GM23338 (cell line): ENCODE measurements at regions not wholly inside any gene's neighbourhood (a gene's known extent, or its start where the extent isn't known, plus 50 kb on each side); places are given as distances from the start of the nearest gene placed in this dataset.

Source experiments
- ATAC-seq: fragments of 200-7000 bp; cut with Tn5 transposase; 3 replicates; pipeline ENCODE4 v1.9.1; 2020
- DNase-seq: peaks from one replicate; pipeline ENCODE4 v3.0.0-alpha.2; 2015; ENCODE audit warnings: low spot score
- H2AFZ ChIP-seq: fragments of 200-600 bp; sonication (generic); 2 replicates; pipeline ENCODE4 v1.8.0; 2016; ENCODE audit warnings: antibody characterized with exemption, mild to moderate bottlenecking, moderate library complexity
- H3F3A ChIP-seq: fragments of 200-600 bp; sonication (generic); replicated peaks from 2 replicates; pipeline ENCODE4 v1.8.0; 2017; ENCODE audit warnings: antibody characterized with exemption, mixed run types, low read depth
- H3K27ac ChIP-seq: fragments of 200-600 bp; sonication (generic); 2 replicates; pipeline ENCODE4 v1.6.1; 2016; ENCODE audit warnings: low read depth
- H3K27me3 ChIP-seq: fragments of 200-600 bp; sonication (generic); 2 replicates; pipeline ENCODE4 v1.8.0; 2016; ENCODE audit warnings: mild to moderate bottlenecking, mixed run types, moderate library complexity; ENCODE audit not compliant: insufficient read depth
- H3K36me3 ChIP-seq: fragments of 200-600 bp; sonication (generic); 2 replicates; pipeline ENCODE4 v1.8.0; 2016; ENCODE audit warnings: mild to moderate bottlenecking; ENCODE audit not compliant: insufficient read depth
- H3K4me1 ChIP-seq: fragments of 200-600 bp; sonication (generic); 2 replicates; pipeline ENCODE4 v1.8.0; 2016; ENCODE audit warnings: mild to moderate bottlenecking, moderate library complexity; ENCODE audit not compliant: insufficient read depth
- H3K4me2 ChIP-seq: fragments of 200-600 bp; sonication (generic); 2 replicates; pipeline ENCODE4 v1.7.1; 2017; ENCODE audit warnings: mixed run types
- H3K4me3 ChIP-seq: fragments of 200-600 bp; sonication (generic); 2 replicates; pipeline ENCODE4 v1.6.1; 2016; ENCODE audit warnings: mixed run types
- H3K79me2 ChIP-seq: fragments of 200-600 bp; sonication (generic); replicated peaks from 2 replicates; pipeline ENCODE4 v1.8.0; 2017; ENCODE audit warnings: mild to moderate bottlenecking; ENCODE audit not compliant: insufficient read depth
- H3K9me2 ChIP-seq: fragments of 200-600 bp; sonication (generic); 2 replicates; pipeline ENCODE4 v1.8.0; 2017; ENCODE audit not compliant: insufficient read depth
- H4K20me1 ChIP-seq: fragments of 200-600 bp; sonication (generic); replicated peaks from 2 replicates; pipeline ENCODE4 v1.8.0; 2017; ENCODE audit warnings: mild to moderate bottlenecking; ENCODE audit not compliant: insufficient read depth
- H3K27ac Mint-ChIP-seq: 2 replicates; pipeline ENCODE4 v1.8.0; 2020; ENCODE audit warnings: inconsistent platforms, mild to moderate bottlenecking, moderate library complexity, mixed read lengths
- H3K27me3 Mint-ChIP-seq: 3 replicates; pipeline ENCODE4 v1.8.0; 2022; ENCODE audit warnings: low read depth, mild to moderate bottlenecking, moderate library complexity, mixed read lengths, inconsistent platforms; ENCODE audit not compliant: insufficient read depth, poor library complexity
- H3K36me3 Mint-ChIP-seq: 3 replicates; pipeline ENCODE4 v1.8.0; 2021; ENCODE audit warnings: low read depth, mild to moderate bottlenecking, inconsistent platforms, moderate library complexity, mixed read lengths
- H3K4me1 Mint-ChIP-seq: 3 replicates; pipeline ENCODE4 v1.8.0; 2020; ENCODE audit warnings: mild to moderate bottlenecking, inconsistent platforms, mixed read lengths
- H3K4me3 Mint-ChIP-seq: 3 replicates; pipeline ENCODE4 v1.8.0; 2021; ENCODE audit warnings: moderate library complexity, mild to moderate bottlenecking, inconsistent platforms, mixed read lengths
- H3K9me3 Mint-ChIP-seq: 3 replicates; pipeline ENCODE4 v1.8.0; 2020; ENCODE audit warnings: moderate library complexity, mild to moderate bottlenecking, inconsistent platforms, mixed read lengths
- CREB1 ChIP-seq: fragments of 250-450 bp; sonication (Bioruptor Pico); IDR thresholded peaks from 2 replicates; pipeline ENCODE4 v1.5.0; 2020; ENCODE audit warnings: low read depth, mild to moderate bottlenecking, moderate library complexity
- CTCF ChIP-seq, 2 experiments: fragments of 200-600 bp in 1 of 2; sonication (generic) in 1 of 2; conservative IDR thresholded peaks; 2 replicates each; pipeline versions ENCODE4 v1.5.1 to v1.6.1; 2016 to 2017; ENCODE audit warnings: antibody characterized with exemption in 2 of 2, low read depth in 2 of 2, mild to moderate bottlenecking in 2 of 2, moderate library complexity in 1 of 2
- ETS1 ChIP-seq: IDR thresholded peaks from 2 replicates; pipeline ENCODE4 v1.6.1; 2016; ENCODE audit warnings: antibody characterized with exemption
- EZH2 ChIP-seq: fragments of 200-600 bp; sonication (generic); IDR thresholded peaks from one replicate; pipeline ENCODE4 v1.8.0; 2017; ENCODE audit warnings: antibody characterized with exemption, mild to moderate bottlenecking, low read depth; ENCODE audit not compliant: unreplicated experiment
- EZH2phosphoT487 ChIP-seq: fragments of 200-600 bp; sonication (generic); IDR thresholded peaks from one replicate; pipeline ENCODE4 v1.8.1; 2018; ENCODE audit warnings: antibody characterized with exemption; ENCODE audit not compliant: unreplicated experiment
- JUNB ChIP-seq: IDR thresholded peaks from one replicate; pipeline ENCODE4 v1.6.1; 2016; ENCODE audit warnings: antibody characterized with exemption; ENCODE audit not compliant: unreplicated experiment
- NANOG ChIP-seq: IDR thresholded peaks from 2 replicates; pipeline ENCODE4 v1.6.1; 2016; ENCODE audit warnings: antibody characterized with exemption, borderline replicate concordance
- POLR2AphosphoS5 ChIP-seq: IDR thresholded peaks from 2 replicates; pipeline ENCODE4 v1.6.1; 2016; ENCODE audit warnings: antibody characterized with exemption, low read depth
- STAT1 ChIP-seq: IDR thresholded peaks from one replicate; pipeline ENCODE4 v1.6.1; 2016; ENCODE audit warnings: antibody characterized with exemption; ENCODE audit not compliant: unreplicated experiment
- ZNF114 ChIP-seq: fragments of 250-450 bp; sonication (Bioruptor Pico); IDR thresholded peaks from 2 replicates; pipeline ENCODE4 v1.5.0; 2020; ENCODE audit warnings: mild to moderate bottlenecking, moderate library complexity
- ZNF331 ChIP-seq: fragments of 250-450 bp; sonication (Bioruptor Pico); IDR thresholded peaks from 2 replicates; pipeline ENCODE4 v1.5.0; 2020; ENCODE audit warnings: low read depth, mild to moderate bottlenecking, moderate library complexity
- ZNF462 ChIP-seq: fragments of 250-450 bp; sonication (Bioruptor Pico); IDR thresholded peaks from 2 replicates; pipeline ENCODE4 v1.5.0; 2020; ENCODE audit warnings: mild to moderate bottlenecking, moderate library complexity
- TF ChIP-seq, protein P1 (sequence below): IDR thresholded peaks from one replicate; pipeline ENCODE4 v1.6.1; 2018; ENCODE audit warnings: antibody characterized with exemption; ENCODE audit not compliant: unreplicated experiment

DNA sequence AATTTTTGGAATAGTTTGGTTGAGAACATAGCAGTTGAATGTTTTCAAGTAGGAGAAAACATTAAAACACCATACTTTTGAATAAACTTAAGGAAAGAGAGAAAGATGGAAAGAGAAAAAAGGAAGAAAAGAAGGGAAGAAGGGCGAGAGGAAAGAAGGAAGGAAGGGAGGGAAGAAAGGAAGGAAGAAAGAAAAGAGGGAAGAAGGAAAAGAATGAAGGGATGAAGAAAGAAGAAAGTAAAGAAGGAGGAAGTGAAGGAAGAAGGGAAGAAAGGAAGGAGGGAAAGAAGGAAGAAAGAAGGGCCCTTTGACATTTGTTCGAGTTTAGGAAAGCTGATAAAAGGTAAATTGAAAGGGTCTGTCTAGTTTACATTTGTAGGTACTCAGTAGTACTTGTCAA lies 482.7 kb downstream of the SIPA1L2 start:
- Histone ChIP-seq H3F3A (no peaks in the 10 kb centered on the region), H4K20me1 (peaks cover 10% of the 10 kb centered on the region), H3K4me1 (peaks cover 9% of the 10 kb centered on the region; the same call in 1 of the 2 replicates), H3K4me2 (no peak overlapping the region), H3K36me3 (no peaks in the 10 kb centered on the region; the same call in 1 of the 2 replicates), H3K27me3 (no peaks in the 10 kb centered on the region), H2AFZ (no peak overlapping the region), H3K79me2 (no peaks in the 10 kb centered on the region), H3K4me3 (no peak overlapping the region), H3K9me2 (no peaks in the 10 kb centered on the region), H3K27ac (no peak overlapping the region)
- Mint-ChIP-seq H3K4me1 (peaks cover 25% of the 10 kb centered on the region), H3K36me3 (peaks cover under 1% of the 10 kb centered on the region; the same call in 1 of the 3 replicates), H3K4me3 (no peak overlapping the region), H3K27ac (no peak overlapping the region), H3K27me3 (peaks cover 5% of the 10 kb centered on the region), H3K9me3 (no peaks in the 10 kb centered on the region)
- DNase-seq: no peak
- no peak for ATAC-seq
- no peak for TF ChIP-seq STAT1
- TF ChIP-seq POLR2AphosphoS5: no peak
- no peak for TF ChIP-seq CTCF (conservative IDR thresholded peaks at IDR 0.05; ENCODE audit: low read depth in 2 of 2)
- no peak for TF ChIP-seq ZNF331
- TF ChIP-seq, protein P1, sequence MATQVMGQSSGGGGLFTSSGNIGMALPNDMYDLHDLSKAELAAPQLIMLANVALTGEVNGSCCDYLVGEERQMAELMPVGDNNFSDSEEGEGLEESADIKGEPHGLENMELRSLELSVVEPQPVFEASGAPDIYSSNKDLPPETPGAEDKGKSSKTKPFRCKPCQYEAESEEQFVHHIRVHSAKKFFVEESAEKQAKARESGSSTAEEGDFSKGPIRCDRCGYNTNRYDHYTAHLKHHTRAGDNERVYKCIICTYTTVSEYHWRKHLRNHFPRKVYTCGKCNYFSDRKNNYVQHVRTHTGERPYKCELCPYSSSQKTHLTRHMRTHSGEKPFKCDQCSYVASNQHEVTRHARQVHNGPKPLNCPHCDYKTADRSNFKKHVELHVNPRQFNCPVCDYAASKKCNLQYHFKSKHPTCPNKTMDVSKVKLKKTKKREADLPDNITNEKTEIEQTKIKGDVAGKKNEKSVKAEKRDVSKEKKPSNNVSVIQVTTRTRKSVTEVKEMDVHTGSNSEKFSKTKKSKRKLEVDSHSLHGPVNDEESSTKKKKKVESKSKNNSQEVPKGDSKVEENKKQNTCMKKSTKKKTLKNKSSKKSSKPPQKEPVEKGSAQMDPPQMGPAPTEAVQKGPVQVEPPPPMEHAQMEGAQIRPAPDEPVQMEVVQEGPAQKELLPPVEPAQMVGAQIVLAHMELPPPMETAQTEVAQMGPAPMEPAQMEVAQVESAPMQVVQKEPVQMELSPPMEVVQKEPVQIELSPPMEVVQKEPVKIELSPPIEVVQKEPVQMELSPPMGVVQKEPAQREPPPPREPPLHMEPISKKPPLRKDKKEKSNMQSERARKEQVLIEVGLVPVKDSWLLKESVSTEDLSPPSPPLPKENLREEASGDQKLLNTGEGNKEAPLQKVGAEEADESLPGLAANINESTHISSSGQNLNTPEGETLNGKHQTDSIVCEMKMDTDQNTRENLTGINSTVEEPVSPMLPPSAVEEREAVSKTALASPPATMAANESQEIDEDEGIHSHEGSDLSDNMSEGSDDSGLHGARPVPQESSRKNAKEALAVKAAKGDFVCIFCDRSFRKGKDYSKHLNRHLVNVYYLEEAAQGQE: no peak
- no peak for TF ChIP-seq JUNB
- TF ChIP-seq ETS1: no peak
- TF ChIP-seq ZNF462 (CRISPR knock-in tag): no peak
- no peak for TF ChIP-seq ZNF114 (CRISPR knock-in tag)
- TF ChIP-seq NANOG: no peak
- TF ChIP-seq CREB1 (CRISPR knock-in tag): no peak
- no peak for TF ChIP-seq EZH2
- no peak for TF ChIP-seq EZH2phosphoT487
